ENCODE measurements at regions not wholly inside any gene's neighbourhood (a gene's known extent, or its start where the extent isn't known, plus 50 kb on each side); places are given as distances from the start of the nearest gene placed in this dataset.

- Histone ChIP-seq H3K9me2 (ENCODE audit: low read depth, low read length) (no peaks in the 10 kb centered on the region), H3K4me3 (ENCODE audit: low read depth, low read length, poor library complexity, severe bottlenecking) (no peak overlapping the region), H3K4me1 (ENCODE audit: insufficient read depth, low read length, severe bottlenecking) (no peaks in the 10 kb centered on the region), H3K4me2 (ENCODE audit: low read length) (no peak overlapping the region), H2AFZ (ENCODE audit: low read length) (no peak overlapping the region), H3F3A (ENCODE audit: insufficient read depth, low read length) (no peaks in the 10 kb centered on the region), H4K20me1 (ENCODE audit: insufficient read depth, low read length) (no peaks in the 10 kb centered on the region), H3K27ac (ENCODE audit: low read depth, low read length, poor library complexity, severe bottlenecking) (no peak overlapping the region), H3K9me3 (ENCODE audit: low read length) (no peaks in the 10 kb centered on the region), H3K79me2 (ENCODE audit: insufficient read depth, low read length) (no peaks in the 10 kb centered on the region), H3K36me3 (ENCODE audit: insufficient read depth, low read length) (no peaks in the 10 kb centered on the region), H3K9ac (ENCODE audit: low read length) (no peak overlapping the region), H3K27me3 (ENCODE audit: insufficient read depth, low read length) (no peaks in the 10 kb centered on the region)
- no peak for TF ChIP-seq EZH2 (IDR thresholded peaks at IDR 0.05; ENCODE audit: borderline replicate concordance, low read length)
- no peak for TF ChIP-seq CTCF (IDR thresholded peaks at IDR 0.05; ENCODE audit: low read length)
Observed at GRCh38 chr3:157938154-157938779, 168.0 kb downstream of the SHOX2 start.

- H3K27me3 ChIP-seq (ENCODE audit: insufficient read depth, low read length) = no peaks in the 10 kb centered on the region
- H2AFZ ChIP-seq (ENCODE audit: low read length) = no peak overlapping the region
- H3K4me1 ChIP-seq (ENCODE audit: insufficient read depth, low read length, severe bottlenecking) = no peaks in the 10 kb centered on the region
- H3K9me3 ChIP-seq (ENCODE audit: low read length) = no peaks in the 10 kb centered on the region
- H3K4me3 ChIP-seq (ENCODE audit: low read depth, low read length, poor library complexity, severe bottlenecking) = no peak overlapping the region
- TF ChIP-seq EZH2 (IDR thresholded peaks at IDR 0.05; ENCODE audit: borderline replicate concordance, low read length) (no peak), CTCF (IDR thresholded peaks at IDR 0.05; ENCODE audit: low read length) (no peak)
- H3K27ac ChIP-seq (ENCODE audit: low read depth, low read length, poor library complexity, severe bottlenecking) = no peak overlapping the region
- H3K79me2 ChIP-seq (ENCODE audit: insufficient read depth, low read length) = no peaks in the 10 kb centered on the region
- no peaks in the 10 kb centered on the region for H4K20me1 ChIP-seq (ENCODE audit: insufficient read depth, low read length)
- no peak overlapping the region for H3K9ac ChIP-seq (ENCODE audit: low read length)
- no peaks in the 10 kb centered on the region for H3K9me2 ChIP-seq (ENCODE audit: low read depth, low read length)
- no peak overlapping the region for H3K4me2 ChIP-seq (ENCODE audit: low read length)
- no peaks in the 10 kb centered on the region for H3K36me3 ChIP-seq (ENCODE audit: insufficient read depth, low read length)
- H3F3A ChIP-seq (ENCODE audit: insufficient read depth, low read length) = no peaks in the 10 kb centered on the region
Observed at GRCh38 chr3:157931517-157931916, 174.7 kb downstream of the SHOX2 start.

GRCh38 chr3:157930000-157930780, 176.0 kb downstream of the SHOX2 start:
- no peaks in the 10 kb centered on the region for H3F3A ChIP-seq (ENCODE audit: insufficient read depth, low read length)

More at GRCh38 chr3:157930000-157930780, 176.0 kb downstream of the SHOX2 start:
- H3K36me3 ChIP-seq (ENCODE audit: insufficient read depth, low read length) = no peaks in the 10 kb centered on the region
- no peaks in the 10 kb centered on the region for H3K27me3 ChIP-seq (ENCODE audit: insufficient read depth, low read length)
- no peak overlapping the region for H3K27ac ChIP-seq (ENCODE audit: low read depth, low read length, poor library complexity, severe bottlenecking)
- no peaks in the 10 kb centered on the region for H3K9me3 ChIP-seq (ENCODE audit: low read length)
- H3K4me2 ChIP-seq (ENCODE audit: low read length) = no peak overlapping the region
- H3K4me3 ChIP-seq (ENCODE audit: low read depth, low read length, poor library complexity, severe bottlenecking) = no peak overlapping the region
- no peaks in the 10 kb centered on the region for H4K20me1 ChIP-seq (ENCODE audit: insufficient read depth, low read length)
- no peak for TF ChIP-seq EZH2 (IDR thresholded peaks at IDR 0.05; ENCODE audit: borderline replicate concordance, low read length)
- TF ChIP-seq CTCF (IDR thresholded peaks at IDR 0.05; ENCODE audit: low read length) = no peak
- H3K79me2 ChIP-seq (ENCODE audit: insufficient read depth, low read length) = no peaks in the 10 kb centered on the region
- H2AFZ ChIP-seq (ENCODE audit: low read length) = no peak overlapping the region
- H3K9ac ChIP-seq (ENCODE audit: low read length) = no peak overlapping the region
- no peaks in the 10 kb centered on the region for H3K9me2 ChIP-seq (ENCODE audit: low read depth, low read length)
- H3K4me1 ChIP-seq (ENCODE audit: insufficient read depth, low read length, severe bottlenecking) = no peaks in the 10 kb centered on the region
